HG03060 (cell line): ENCODE measurements at regions not wholly inside any gene's neighbourhood (a gene's known extent, or its start where the extent isn't known, plus 50 kb on each side); places are given as distances from the start of the nearest gene placed in this dataset.
"Not testable (repeated sequence)": the region's sequence is repeated elsewhere in the genome, so short reads cannot be mapped to it uniquely, and the experiment has no call there.

Source experiments
- ATAC-seq: cut with Tn5 transposase; IDR thresholded peaks from one replicate; pipeline ENCODE4 v1.9.1; 2021; ENCODE audit warnings: low read depth, moderate number of reproducible peaks; ENCODE audit not compliant: unreplicated experiment

DNA sequence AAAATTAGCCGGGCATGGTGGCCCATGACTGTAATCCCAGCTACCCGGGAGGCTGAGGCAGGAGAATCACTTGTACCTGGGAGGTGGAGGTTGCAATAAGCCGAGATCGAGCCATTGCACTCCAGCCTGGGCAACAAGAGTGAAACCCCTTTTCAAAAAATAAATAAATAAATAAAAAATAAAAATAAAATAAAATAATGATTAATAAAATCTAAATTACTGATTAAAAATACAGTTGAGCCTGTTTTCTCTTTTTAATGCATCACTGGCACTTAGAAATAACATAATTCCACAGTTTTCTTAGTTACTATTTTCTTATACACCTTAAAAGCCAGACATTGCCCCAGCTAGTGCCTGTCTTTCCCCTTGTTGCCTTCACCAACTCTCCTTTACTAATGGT is 922.8 kb upstream of the GJE1 start:
- no peak for ATAC-seq

DNA sequence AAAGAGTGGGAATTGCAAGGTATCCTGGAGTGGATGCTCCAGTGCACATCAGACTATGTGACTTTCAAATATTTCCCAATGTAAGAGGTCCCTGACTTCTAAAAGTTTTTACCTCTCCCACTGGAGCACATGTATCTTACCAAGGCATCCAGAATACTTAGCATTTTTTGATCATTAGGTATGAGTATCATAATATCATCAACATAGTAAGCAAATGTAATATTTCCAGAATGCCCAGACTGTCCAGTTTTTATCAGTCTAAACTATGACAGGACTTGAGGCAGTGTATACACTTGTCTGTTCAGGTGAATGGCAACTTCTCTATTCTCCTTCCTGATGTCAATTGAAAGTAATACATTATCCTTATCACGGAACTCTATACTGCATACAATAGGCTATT is 924.6 kb upstream of the GJE1 start:
- no peak for ATAC-seq

DNA sequence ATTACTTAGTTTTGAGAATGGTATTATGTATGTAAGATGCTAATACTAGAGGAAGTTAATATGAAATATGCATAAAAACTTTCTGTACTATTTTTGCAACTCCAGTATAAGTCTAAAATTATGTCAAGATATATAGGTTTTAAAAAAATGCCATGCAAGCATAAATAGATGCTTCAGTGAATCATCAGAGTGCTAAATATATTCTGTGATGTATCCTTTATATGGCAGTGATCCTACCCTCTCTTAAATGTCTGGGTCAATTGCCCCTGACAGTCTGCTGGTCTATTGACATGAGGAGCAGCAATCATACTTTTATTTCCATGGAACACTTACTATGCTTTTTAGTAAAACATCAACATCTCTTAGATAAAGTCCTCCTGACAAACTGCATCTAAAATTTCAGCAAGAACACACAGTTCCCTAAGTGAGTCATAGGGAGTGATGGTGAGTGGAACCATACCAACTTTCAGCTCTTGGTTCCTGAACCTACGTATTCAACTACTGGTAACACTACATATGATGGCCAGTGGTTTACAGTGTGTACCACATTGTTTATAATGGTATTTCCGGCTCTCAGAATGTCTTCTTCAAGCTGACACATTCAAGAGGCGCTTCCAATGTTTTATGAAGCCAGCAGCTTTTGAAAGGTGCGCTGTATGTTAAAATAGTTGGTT is 928.7 kb upstream of the GJE1 start:
- no peak for ATAC-seq

DNA sequence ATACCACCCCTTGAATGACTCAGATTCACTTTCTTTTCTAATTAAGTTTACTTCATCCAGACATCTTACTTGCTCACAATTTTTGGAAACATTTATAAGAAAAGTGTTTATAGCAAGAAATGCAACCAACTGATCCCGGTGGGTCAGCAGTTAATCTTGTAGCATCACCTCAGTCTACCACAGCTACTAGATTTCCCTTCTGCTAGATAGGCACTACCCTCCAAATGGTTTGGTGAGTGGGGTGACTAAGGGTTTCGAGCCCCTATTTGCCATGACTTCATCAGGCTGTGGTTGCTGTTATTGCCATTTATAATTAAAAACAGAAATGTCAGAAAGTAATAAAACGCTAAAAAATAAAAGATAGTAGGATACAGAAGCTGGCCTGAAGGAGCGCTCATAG is 930.1 kb upstream of the GJE1 start:
- ATAC-seq = no peak

DNA sequence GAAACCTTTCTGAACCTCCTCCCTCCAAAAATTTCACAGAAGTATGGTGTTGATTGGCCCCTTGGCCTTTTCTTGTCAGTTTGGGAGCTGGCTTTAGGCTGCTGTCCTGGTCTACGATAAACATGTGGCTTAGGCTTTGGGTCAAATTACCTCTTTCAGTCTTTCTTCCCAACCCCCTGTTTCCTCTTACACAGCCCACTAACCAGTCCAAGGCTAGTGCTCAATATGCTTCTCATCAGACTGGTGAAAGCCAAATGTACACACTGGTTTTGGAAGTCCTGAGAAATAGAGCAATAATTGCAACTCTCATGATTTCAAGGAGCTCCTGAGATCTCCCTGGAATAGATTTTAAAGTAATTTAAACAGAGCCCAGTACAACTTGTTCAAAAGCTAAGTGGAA is 933.7 kb upstream of the GJE1 start:
- ATAC-seq = no peak

DNA sequence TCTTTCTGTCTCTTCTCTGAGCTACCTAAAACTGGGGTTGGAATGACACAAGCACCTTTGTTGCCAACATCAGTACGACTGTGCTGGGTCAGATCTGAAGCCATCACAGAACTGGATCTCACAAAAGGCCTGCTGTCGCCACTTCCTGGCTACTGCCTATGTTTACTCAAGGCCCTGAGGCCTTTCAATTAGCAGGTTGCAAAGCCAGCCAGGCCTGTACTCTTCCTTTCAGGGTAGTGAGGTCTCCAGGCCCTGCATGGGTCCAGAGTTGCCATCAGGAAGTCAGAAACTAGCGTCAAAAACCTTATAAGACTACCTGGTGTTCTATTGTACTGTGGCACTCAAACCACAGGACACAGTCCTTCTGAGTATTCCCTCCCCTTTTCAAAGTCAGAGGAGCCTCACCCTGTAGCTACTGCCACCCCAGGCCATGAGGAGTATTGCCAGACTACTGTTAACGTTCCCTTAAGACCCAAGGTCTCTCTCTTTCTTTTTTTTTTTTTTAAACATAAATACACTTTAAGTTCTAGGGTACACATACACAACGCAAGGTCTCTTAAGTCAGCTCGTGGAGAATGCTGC is 937.4 kb upstream of the GJE1 start:
- no peak for ATAC-seq

DNA sequence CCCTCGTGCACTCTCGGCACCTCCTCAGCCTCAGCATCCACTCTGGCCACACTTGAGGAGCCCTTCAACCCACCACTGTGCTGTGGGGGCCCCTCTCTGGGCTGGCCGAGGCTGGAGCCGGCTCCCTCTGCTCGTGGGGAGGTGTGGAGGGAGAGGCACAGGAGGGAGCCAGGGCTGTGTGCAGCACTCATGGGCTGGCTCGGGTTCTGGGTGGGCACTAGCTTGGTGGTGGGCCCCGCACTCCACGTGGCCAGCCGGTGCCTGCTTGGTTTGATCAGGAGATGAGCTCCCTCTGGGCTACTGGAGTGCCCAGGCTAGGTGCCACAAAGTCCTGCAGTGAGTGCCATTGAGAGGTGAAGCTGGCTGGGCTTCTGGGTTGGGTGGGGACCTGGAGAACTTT is 949.4 kb upstream of the GJE1 start:
- no peak for ATAC-seq

DNA sequence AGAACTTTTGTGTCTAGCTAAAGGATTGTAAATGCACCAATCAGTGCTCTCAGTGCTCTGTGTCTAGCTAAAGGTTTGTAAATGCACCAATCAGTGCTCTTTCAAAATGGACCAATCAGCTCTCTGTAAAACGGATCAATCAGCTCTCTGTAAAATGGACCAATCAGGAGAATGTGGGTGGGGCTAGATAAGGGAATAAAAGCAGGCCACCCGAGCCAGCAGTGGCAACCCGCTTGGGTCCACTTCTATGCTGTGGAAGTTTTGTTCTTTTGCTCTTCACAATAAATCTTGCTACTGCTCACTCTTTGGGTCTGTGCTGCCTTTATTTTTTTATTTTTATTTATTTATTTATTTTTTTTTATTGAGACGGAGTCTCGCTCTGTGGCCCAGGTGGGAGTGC is 957.3 kb upstream of the GJE1 start:
- not testable (repeated sequence) for ATAC-seq

DNA sequence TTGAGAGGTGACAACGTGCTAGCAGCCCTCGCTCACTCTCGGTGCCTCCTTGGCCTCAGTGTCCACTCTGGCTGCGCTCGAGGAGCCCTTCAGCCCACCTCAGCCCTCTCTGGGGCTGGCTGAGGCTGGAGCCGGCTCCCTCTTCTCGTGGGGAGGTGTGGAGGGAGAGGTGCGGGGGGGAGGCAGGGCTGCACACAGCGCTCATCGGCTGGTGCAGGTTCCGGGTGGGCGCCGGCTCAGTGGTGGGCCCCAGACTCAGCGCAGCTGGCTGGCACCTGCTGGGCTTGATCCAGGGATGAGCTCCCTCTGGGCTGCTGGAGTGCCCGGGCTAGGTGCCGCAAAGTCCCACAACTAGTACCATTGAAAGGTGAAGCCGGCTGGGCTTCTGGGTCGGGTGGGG is 957.8 kb upstream of the GJE1 start:
- no peak for ATAC-seq

DNA sequence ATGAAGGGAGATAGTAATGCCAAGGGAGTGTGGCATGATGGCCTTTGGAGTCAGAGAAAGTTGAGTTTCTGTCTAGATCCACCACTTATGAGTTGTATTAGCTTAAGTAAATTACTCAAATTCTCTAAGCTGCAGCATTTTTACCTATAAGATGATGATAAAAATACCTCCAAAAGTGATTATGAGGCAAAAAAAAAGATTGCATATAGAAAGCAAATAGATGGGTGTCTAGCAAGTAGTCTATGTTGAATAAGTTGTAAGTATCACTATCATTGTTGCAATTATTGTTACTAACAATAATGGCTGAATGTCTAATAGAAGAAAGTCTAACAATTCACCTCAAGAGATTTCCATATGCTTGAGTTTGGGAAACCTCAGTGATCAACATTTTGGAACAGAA is 959.2 kb upstream of the GJE1 start:
- no peak for ATAC-seq

DNA sequence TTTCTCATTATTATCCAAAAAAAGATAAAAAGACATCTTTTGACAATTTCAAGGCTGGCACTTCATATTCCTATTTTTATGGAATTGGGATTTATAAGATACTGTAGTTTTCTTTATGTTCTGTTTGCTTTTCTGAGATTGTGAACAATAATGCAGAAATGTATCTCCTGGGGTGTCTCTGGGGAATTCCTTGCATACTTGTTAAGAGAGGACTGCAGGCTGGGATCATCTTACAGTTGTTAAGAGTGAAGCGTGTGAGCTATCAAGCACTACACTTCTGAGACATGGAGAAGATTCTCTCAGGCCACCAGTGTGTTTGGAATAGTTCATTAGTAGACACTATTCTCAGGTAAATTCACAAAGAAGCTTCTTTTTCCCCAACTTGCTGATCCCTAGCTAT is 963.3 kb upstream of the GJE1 start:
- no peak for ATAC-seq

DNA sequence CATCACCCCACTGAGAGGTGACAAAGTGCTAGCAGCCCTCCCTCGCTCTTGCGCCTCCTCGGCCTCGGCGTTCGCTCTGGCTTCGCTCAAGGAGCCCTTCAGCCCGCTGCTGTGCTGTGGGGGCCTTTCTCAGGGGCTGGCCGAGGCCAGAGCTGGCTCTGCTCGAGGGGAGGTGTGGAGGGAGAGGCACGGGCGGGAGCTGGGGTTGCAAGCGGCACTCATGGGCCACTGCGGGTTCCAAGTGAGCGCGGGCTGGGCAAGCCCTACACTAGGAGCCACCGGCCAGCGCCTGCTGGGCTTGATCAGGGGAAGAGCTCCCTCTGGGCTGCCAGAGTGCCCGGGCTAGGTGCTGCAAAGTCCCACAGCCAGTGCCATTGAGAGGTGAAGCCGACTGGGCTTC is 964.8 kb upstream of the GJE1 start:
- ATAC-seq = no peak

DNA sequence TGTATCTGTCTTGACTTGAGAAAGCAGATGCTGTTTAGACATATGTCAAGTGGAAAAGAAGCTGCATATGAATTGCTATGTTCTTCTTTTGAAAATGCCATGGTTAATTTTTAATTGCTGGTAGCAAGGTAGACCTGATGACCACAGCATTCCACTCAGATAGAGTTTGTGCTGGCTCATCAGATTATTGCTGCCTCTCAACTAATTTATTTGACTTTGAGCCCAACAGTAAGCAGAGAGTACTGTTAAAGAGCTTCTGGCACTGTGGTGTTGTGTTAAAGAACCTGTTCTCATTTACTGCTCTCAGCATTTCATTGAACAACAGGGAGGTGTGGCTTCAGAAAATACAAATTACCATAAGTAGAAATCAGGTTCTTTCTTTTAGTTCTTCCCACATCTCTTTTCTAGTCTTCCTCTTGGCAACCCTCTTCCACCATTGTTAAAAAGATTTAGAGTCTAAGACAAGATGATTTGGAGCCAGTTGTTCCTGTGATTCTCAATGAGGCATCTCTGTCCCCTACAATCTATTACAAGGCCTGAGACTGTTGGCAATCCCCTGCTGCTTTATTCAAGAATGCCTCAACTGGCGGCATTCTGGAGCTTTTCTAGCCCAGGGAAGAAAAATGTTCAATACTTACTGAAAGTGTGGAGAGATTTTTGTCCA is 967.6 kb upstream of the GJE1 start:
- no peak for ATAC-seq

DNA sequence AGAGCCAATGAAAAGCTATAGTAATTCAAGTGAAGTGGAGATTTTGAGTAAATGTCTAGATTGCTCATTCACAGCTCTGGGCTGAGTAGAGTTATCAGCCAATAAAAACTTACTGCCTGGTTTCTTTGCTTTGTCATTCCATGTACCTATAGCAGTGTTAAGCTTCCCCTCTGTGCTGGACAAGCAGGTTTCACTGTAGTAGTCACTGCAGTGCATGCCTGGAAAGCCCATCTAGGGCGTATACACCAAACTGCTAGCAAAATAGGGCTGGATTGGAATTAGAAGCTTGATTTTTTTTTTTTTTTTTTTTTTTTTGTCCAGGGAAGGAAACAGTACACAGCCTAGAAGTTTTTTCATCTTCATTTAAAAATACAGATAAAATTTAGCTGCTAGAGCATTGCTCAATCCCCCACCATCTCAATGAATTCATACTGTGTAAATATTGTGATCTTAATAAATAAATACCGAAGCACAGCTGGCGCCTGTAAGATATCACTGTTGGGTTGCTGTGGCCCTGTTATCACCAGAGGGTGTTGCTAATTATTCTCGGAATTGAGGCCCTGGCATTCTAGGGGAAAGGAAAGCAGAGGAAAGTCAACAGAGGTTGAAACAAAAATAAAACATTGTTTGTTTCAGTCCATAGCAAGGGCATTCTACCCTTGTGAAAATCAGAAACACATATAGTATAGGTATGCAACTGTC is 968.5 kb upstream of the GJE1 start:
- no peak for ATAC-seq

DNA sequence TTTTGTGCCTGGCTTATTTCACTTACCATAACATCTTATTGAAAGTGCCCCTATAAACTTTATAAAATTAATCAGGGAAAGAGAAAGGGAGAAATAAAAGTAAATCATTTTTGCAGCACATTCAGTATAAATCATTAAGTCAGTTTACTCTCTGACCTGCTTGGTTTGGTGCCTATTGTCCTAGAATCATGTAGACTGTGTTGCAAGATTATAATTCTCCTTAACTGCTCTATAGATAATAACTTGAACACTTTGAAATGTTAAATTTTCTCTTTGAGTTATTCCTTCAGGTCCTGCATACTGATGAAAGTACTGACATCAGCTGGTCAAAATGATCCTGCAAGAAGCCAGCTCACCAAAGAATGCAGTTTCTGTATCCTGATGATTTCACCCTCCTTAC is 969.6 kb upstream of the GJE1 start:
- ATAC-seq = no peak

DNA sequence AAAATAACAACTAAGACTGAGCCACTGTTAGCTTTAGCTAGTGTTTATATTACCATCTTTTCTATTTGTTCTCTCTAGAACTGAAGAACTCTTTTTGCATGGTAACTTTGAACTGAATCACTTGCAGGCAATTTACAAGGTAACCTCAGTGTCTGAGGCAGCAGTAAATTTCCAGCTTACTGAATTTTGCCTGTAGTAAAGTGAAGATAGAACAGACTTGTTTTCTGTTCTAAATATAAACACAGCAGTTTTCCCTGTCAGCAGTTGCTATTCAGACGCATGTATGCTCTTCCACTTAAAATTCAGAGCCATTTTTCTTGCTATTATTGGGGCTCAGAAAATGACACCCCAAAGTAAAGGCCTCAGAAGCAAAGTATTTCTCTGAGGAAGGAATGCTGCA is 974.0 kb upstream of the GJE1 start:
- ATAC-seq = no peak

DNA sequence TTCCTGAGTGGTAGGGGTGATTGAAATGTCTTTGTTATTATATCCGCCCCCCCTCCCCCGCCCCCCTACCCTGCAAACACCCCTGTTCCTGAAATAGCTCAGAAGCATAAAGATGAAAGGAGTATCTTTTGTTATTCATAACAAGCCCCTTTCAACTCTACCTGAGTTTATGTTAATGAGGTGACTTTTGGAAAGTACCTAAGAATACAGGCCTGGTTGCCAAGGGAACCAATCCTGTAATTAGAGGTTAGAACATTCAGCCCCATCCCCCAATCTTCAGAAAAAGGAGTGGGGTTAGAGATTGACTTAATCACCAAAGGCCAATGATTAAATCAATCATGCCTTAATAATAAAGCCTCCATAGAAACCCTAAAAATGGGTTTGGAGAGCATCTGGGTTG is 979.2 kb upstream of the GJE1 start:
- no peak for ATAC-seq

DNA sequence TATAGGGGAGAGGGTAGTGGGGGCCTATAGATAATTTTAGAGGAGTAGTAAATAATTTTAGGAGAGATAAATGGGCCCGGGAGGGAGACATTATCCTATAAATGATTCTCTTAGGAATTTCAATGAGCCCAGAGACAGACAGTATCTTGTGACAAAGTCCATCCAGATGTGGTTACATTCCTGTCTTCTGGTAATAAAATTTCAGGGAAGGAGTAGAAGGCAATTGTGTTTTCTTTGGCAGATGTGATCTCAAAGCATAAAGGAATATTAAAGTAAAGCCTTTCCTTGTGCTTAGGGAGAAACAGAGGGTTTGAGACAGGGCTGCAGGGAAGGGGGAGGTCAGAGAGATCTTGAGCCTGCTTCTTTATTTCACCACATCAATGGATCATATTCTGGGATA is 979.8 kb upstream of the GJE1 start:
- no peak for ATAC-seq

DNA sequence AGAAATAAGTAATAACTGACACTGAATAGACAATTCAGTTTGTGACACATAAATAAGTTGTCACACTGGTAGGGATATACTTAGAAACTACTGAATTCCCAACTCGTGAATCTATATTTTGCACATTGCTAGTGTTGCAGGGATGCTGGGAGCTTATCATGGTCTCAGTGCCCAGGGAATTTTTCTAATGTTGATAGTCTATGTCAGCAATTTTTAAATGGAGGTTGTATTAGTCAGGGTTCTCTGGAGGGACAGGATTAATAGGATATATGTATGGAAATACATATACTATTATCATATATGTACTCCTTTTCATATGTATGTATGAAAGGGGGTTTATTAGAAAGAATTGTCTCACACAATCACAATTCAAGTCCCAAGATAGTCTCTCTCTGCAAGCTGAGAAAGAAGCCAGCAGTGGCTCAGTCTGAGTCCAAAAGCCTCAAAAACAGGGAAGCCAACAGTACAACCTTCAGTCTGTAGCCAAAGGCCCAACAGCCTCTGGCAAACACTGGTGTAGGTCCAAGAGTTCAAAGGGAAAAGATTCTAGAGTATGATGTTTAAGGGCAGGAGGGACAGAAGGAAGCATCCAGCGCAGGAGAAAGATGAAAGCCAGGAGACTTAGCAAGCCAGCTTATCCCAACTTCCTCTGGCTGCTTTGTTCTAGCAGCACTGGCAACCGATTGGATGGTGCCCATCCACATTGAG is 980.9 kb upstream of the GJE1 start:
- no peak for ATAC-seq

DNA sequence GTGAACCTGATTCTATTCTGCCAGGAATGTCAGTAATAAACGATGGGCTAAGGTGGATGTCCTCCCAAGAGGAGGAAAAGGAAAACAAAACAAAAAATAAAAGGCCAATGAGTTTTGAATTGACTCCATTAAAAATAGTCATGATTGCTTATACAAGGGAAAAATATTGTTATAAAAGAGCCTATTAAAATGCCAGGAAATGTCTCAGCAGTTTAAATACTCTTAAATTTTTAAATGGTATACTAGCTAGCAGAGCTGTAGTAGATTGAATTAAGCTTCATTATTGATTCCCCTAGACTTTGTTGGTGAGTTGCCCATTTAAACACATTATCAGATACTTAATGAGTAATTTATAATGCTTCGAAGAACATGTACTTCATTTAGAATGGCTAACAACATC is 990.9 kb upstream of the GJE1 start:
- ATAC-seq = no peak

DNA sequence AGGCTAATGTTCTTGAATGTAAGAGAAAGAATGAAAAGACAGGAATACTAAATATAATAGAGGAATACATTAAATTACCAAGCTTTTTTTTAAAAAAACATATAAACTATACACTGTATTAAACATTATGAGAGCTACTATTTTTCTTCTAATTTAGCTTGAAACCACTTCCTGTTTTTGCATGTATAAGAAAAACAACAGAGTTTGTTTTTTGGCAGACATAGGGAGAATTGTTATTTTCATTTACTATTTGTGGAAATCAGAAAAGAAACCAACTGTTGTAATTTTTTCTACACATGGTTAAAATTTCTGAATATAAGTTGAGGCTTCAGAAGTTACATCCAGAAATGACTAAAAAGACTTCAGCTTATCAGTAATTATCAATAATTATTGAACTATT is 991.8 kb upstream of the GJE1 start:
- no peak for ATAC-seq
